Keratinocyte (primary cell): ENCODE measurements at regions not wholly inside any gene's neighbourhood (a gene's known extent, or its start where the extent isn't known, plus 50 kb on each side); places are given as distances from the start of the nearest gene placed in this dataset.

Experiments used
- DNase-seq: peaks from one replicate; pipeline ENCODE4 v3.0.0-alpha.2; 2011; ENCODE audit warnings: low read depth, missing footprints, low spot score
- FAIRE-seq: peaks from 2 replicates; lab custom pipeline; 2011; peaks lifted over from hg19 to GRCh38; lab: Jason Lieb, UNC
- H2AFZ ChIP-seq: 2 replicates; pipeline ENCODE4 v1.6.0; 2012; ENCODE audit warnings: low read length, control low read depth, inconsistent platforms; ENCODE audit not compliant: control insufficient read depth
- H3K27ac ChIP-seq: 2 replicates; pipeline ENCODE4 v1.5.1; 2011; ENCODE audit warnings: low read length; ENCODE audit not compliant: control insufficient read depth, insufficient read depth
- H3K27me3 ChIP-seq: 3 replicates; pipeline ENCODE4 v1.6.0; 2011; ENCODE audit warnings: low read length; ENCODE audit not compliant: control insufficient read depth, insufficient read depth; ENCODE audit errors: extremely low read depth
- H3K36me3 ChIP-seq, 2 experiments: 2 replicates in 1 of 2; 3 replicates in 1 of 2; pipeline ENCODE4 v1.5.1; 2011; ENCODE audit warnings: low read length in 2 of 2, mild to moderate bottlenecking in 1 of 2; ENCODE audit not compliant: control insufficient read depth in 2 of 2, insufficient read depth in 2 of 2; ENCODE audit errors: extremely low read depth in 1 of 2
- H3K4me1 ChIP-seq: 3 replicates; pipeline ENCODE4 v1.5.1; 2011; ENCODE audit warnings: low read length; ENCODE audit not compliant: control insufficient read depth, insufficient read depth; ENCODE audit errors: extremely low read depth
- H3K4me2 ChIP-seq: 3 replicates; pipeline ENCODE4 v1.6.0; 2011; ENCODE audit warnings: low read depth, low read length; ENCODE audit not compliant: control insufficient read depth, insufficient read depth; ENCODE audit errors: extremely low read depth
- H3K4me3 ChIP-seq, 3 experiments: fragments of 200-600 bp in 1 of 3; sonication (generic) in 1 of 3; 2 replicates in 2 of 3; 3 replicates in 1 of 3; pipeline ENCODE4 v1.5.1; 2011 to 2016; ENCODE audit warnings: low read length in 3 of 3, mild to moderate bottlenecking in 3 of 3, control low read depth in 2 of 3, inconsistent platforms in 1 of 3, low read depth in 1 of 3, mixed read lengths in 1 of 3, mixed run types in 1 of 3, moderate library complexity in 1 of 3; ENCODE audit not compliant: control insufficient read depth in 2 of 3, insufficient read depth in 2 of 3; ENCODE audit errors: extremely low read depth in 1 of 3
- H3K79me2 ChIP-seq: 2 replicates; pipeline ENCODE4 v1.6.0; 2012; ENCODE audit warnings: low read length; ENCODE audit not compliant: control insufficient read depth, insufficient read depth
- H3K9ac ChIP-seq: 3 replicates; pipeline ENCODE4 v1.6.0; 2011; ENCODE audit warnings: low read length; ENCODE audit not compliant: control insufficient read depth, insufficient read depth; ENCODE audit errors: extremely low read depth
- H3K9me1 ChIP-seq: 3 replicates; pipeline ENCODE4 v1.6.0; 2011; ENCODE audit warnings: low read length; ENCODE audit not compliant: control insufficient read depth, insufficient read depth; ENCODE audit errors: extremely low read depth
- H3K9me3 ChIP-seq: 2 replicates; pipeline ENCODE4 v1.5.1; 2012; ENCODE audit warnings: low read depth, low read length; ENCODE audit not compliant: control insufficient read depth
- H4K20me1 ChIP-seq: 3 replicates; pipeline ENCODE4 v1.6.0; 2011; ENCODE audit warnings: low read length; ENCODE audit not compliant: control insufficient read depth, insufficient read depth; ENCODE audit errors: extremely low read depth
- EZH2 ChIP-seq: IDR thresholded peaks from one replicate; pipeline ENCODE4 v1.6.1; 2012; ENCODE audit warnings: inconsistent platforms, mild to moderate bottlenecking, low read length, moderate library complexity
- dilution Hi-C: fragments of 300-500 bp; cut with MboI; formaldehyde crosslinking; loops from one replicate; pipeline ENCODE4 v1.7.0; 2020; ENCODE audit warnings: low sequenced_read_pairs; ENCODE audit not compliant: extremely low pct_ligation_motif_present
- TF ChIP-seq, protein P1 (sequence below), 3 experiments: IDR thresholded peaks in 1 of 3; conservative IDR thresholded peaks in 1 of 3; optimal IDR thresholded peaks in 1 of 3; 2 replicates in 2 of 3; 3 replicates in 1 of 3; pipeline versions ENCODE3 to v1.5.1; 2011; ENCODE audit warnings: low read length in 3 of 3, mild to moderate bottlenecking in 3 of 3, moderate library complexity in 2 of 3, control low read depth in 1 of 3, inconsistent platforms in 1 of 3; ENCODE audit not compliant: insufficient read depth in 2 of 3; ENCODE audit errors: extremely low read depth in 1 of 3

- Histone ChIP-seq H3K79me2 (no peaks in the 10 kb centered on the region), H3K4me3 (no peak overlapping the region), H3K9me3 (no peaks in the 10 kb centered on the region), H3K9me1 (no peaks in the 10 kb centered on the region), H2AFZ (no peak overlapping the region), H3K9ac (no peak overlapping the region), H3K4me2 (no peak overlapping the region), H4K20me1 (no peaks in the 10 kb centered on the region), H3K4me1 (no peaks in the 10 kb centered on the region), H3K27me3 (no peaks in the 10 kb centered on the region), H3K36me3 (no peaks in the 10 kb centered on the region), H3K27ac (no peak overlapping the region)
- FAIRE-seq, result no peak
- TF ChIP-seq, protein P1, sequence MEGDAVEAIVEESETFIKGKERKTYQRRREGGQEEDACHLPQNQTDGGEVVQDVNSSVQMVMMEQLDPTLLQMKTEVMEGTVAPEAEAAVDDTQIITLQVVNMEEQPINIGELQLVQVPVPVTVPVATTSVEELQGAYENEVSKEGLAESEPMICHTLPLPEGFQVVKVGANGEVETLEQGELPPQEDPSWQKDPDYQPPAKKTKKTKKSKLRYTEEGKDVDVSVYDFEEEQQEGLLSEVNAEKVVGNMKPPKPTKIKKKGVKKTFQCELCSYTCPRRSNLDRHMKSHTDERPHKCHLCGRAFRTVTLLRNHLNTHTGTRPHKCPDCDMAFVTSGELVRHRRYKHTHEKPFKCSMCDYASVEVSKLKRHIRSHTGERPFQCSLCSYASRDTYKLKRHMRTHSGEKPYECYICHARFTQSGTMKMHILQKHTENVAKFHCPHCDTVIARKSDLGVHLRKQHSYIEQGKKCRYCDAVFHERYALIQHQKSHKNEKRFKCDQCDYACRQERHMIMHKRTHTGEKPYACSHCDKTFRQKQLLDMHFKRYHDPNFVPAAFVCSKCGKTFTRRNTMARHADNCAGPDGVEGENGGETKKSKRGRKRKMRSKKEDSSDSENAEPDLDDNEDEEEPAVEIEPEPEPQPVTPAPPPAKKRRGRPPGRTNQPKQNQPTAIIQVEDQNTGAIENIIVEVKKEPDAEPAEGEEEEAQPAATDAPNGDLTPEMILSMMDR (optimal IDR thresholded peaks at IDR 0.05 in 1 of 3, IDR thresholded peaks at IDR 0.05 in 1 of 3, conservative IDR thresholded peaks at IDR 0.05 in 1 of 3; ENCODE audit: extremely low read depth in 1 of 3, insufficient read depth in 2 of 3, low read length in 3 of 3), result no peak
- no peak for TF ChIP-seq EZH2
- dilution Hi-C loops, result no loop called here
- no peak for DNase-seq
Observed at GRCh38 chr4:59647011-59647410, 1553.1 kb upstream of the ADGRL3 start.

GRCh38 chr4:59647500-59647899 lies 1552.6 kb upstream of the ADGRL3 start:
- no peak for TF ChIP-seq EZH2
- TF ChIP-seq, protein P1 (optimal IDR thresholded peaks at IDR 0.05 in 1 of 3, IDR thresholded peaks at IDR 0.05 in 1 of 3, conservative IDR thresholded peaks at IDR 0.05 in 1 of 3; ENCODE audit: extremely low read depth in 1 of 3, insufficient read depth in 2 of 3, low read length in 3 of 3), result no peak
- Histone ChIP-seq H3K27me3 (no peaks in the 10 kb centered on the region), H3K4me3 (no peak overlapping the region), H3K27ac (no peak overlapping the region), H3K79me2 (no peaks in the 10 kb centered on the region), H3K36me3 (no peaks in the 10 kb centered on the region), H3K4me1 (no peaks in the 10 kb centered on the region), H3K4me2 (no peak overlapping the region), H3K9me1 (no peaks in the 10 kb centered on the region), H3K9me3 (no peaks in the 10 kb centered on the region), H3K9ac (no peak overlapping the region), H2AFZ (no peak overlapping the region), H4K20me1 (no peaks in the 10 kb centered on the region)
- DNase-seq, result no peak
- dilution Hi-C loops, result no loop called here
- no peak for FAIRE-seq
